ENCODE measurements at regions not wholly inside any gene's neighbourhood (a gene's known extent, or its start where the extent isn't known, plus 50 kb on each side); places are given as distances from the start of the nearest gene placed in this dataset.

DNA sequence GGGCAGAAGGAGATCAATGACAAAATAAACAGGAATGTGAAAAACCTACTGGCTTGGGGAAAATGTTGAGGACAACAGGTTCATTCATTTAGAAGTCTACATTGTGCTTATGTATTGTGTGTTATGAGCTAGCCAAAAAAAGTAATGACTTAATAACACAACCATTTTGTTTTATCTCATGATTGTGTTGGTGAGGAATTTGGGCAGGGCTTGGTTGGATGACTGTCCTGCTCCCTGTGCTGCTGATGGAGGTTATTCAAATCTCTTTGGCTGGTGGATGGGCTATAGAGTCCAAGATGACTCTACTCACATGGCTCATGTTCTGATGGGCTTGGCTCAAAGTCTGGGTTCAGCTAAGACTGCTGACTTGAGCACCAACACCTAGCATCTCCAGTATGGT is 116.3 kb downstream of the HS3ST1 start (continued):
- no peak for TF ChIP-seq ZNF426 (tag by site-specific recombination; IDR thresholded peaks at IDR 0.05)
- no peak for TF ChIP-seq ZNF843 (tag by site-specific recombination; IDR thresholded peaks at IDR 0.05)
- TF ChIP-seq FEZF1 (tag by site-specific recombination; IDR thresholded peaks at IDR 0.05) = no peak

- H3K27ac ChIP-seq (ENCODE audit: extremely low read depth, low read depth, low read length) = no peak overlapping the region
- no peaks in the 10 kb centered on the region for H3K9me3 ChIP-seq (ENCODE audit: control insufficient read depth, insufficient read depth, low read depth, low read length)
- CTCF ChIA-PET = no interaction called here
- TF ChIP-seq ZNF133 (tag by site-specific recombination; IDR thresholded peaks at IDR 0.05) (no peak), ZNF391 (tag by site-specific recombination; IDR thresholded peaks at IDR 0.05; ENCODE audit: borderline replicate concordance, low read depth) (no peak), PATZ1 (tag by site-specific recombination; IDR thresholded peaks at IDR 0.05) (no peak), ZNF292 (tag by site-specific recombination; IDR thresholded peaks at IDR 0.05; ENCODE audit: borderline replicate concordance, low read depth) (no peak), KLF8 (tag by site-specific recombination; IDR thresholded peaks at IDR 0.05) (no peak), ZNF266 (tag by site-specific recombination; IDR thresholded peaks at IDR 0.05; ENCODE audit: low read depth) (no peak), ZEB2 (tag by site-specific recombination; IDR thresholded peaks at IDR 0.05) (no peak), ZNF302 (tag by site-specific recombination; IDR thresholded peaks at IDR 0.05; ENCODE audit: low read depth) (no peak), TSHZ1 (tag by site-specific recombination; IDR thresholded peaks at IDR 0.05; ENCODE audit: borderline replicate concordance) (no peak), PRDM4 (tag by site-specific recombination; IDR thresholded peaks at IDR 0.05) (no peak), GLI4 (tag by site-specific recombination; IDR thresholded peaks at IDR 0.05) (no peak), ZNF354C (tag by site-specific recombination; IDR thresholded peaks at IDR 0.05; ENCODE audit: borderline replicate concordance, low read depth) (no peak), ZNF19 (tag by site-specific recombination; IDR thresholded peaks at IDR 0.05; ENCODE audit: low read depth) (no peak), ZSCAN5A (tag by site-specific recombination; IDR thresholded peaks at IDR 0.05) (no peak)
- TF ChIP-seq, protein P1, sequence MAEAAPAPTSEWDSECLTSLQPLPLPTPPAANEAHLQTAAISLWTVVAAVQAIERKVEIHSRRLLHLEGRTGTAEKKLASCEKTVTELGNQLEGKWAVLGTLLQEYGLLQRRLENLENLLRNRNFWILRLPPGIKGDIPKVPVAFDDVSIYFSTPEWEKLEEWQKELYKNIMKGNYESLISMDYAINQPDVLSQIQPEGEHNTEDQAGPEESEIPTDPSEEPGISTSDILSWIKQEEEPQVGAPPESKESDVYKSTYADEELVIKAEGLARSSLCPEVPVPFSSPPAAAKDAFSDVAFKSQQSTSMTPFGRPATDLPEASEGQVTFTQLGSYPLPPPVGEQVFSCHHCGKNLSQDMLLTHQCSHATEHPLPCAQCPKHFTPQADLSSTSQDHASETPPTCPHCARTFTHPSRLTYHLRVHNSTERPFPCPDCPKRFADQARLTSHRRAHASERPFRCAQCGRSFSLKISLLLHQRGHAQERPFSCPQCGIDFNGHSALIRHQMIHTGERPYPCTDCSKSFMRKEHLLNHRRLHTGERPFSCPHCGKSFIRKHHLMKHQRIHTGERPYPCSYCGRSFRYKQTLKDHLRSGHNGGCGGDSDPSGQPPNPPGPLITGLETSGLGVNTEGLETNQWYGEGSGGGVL (tag by site-specific recombination; IDR thresholded peaks at IDR 0.05) = no peak
- no peaks in the 10 kb centered on the region for H3K36me3 ChIP-seq (ENCODE audit: control insufficient read depth in 2 of 2, insufficient read depth in 1 of 2, low read length in 2 of 2)
- H3K4me1 ChIP-seq (ENCODE audit: control insufficient read depth, insufficient read depth, low read length) = no peaks in the 10 kb centered on the region
- POLR2A ChIA-PET = no interaction called here
- H3K4me3 ChIP-seq (ENCODE audit: low read depth, low read length) = no peak overlapping the region
Measured at GRCh38 chr4:11301075-11301660, 127.5 kb downstream of the HS3ST1 start.
